GM21423 (cell line): ENCODE measurements at regions not wholly inside any gene's neighbourhood (a gene's known extent, or its start where the extent isn't known, plus 50 kb on each side); places are given as distances from the start of the nearest gene placed in this dataset.
"Not testable (repeated sequence)": the region's sequence is repeated elsewhere in the genome, so short reads cannot be mapped to it uniquely, and the experiment has no call there.

ENCODE experiments used
- ATAC-seq: cut with Tn5 transposase; IDR thresholded peaks from one replicate; pipeline ENCODE4 v1.9.1; 2021; ENCODE audit warnings: mild to moderate bottlenecking, moderate library complexity; ENCODE audit not compliant: unreplicated experiment

DNA sequence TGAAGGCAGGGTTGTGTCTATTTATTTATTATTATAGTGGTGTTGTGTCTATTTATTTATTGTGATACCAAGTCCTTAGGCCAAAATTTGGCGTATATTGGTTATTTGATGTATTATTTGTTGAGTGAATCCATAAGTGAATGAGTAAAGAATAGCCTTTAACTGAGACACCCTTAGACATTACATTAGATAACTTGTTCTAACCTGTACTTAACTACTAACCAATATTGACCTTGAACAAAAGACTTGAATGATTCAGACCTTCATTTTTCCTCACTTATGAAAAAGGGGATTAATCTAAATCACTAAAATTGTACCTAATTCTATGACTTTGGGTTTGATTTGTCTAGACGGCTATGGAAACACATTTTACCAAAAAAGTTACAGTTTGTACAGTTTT, 370.5 kb downstream of the JRKL start:
- ATAC-seq, result no peak

DNA sequence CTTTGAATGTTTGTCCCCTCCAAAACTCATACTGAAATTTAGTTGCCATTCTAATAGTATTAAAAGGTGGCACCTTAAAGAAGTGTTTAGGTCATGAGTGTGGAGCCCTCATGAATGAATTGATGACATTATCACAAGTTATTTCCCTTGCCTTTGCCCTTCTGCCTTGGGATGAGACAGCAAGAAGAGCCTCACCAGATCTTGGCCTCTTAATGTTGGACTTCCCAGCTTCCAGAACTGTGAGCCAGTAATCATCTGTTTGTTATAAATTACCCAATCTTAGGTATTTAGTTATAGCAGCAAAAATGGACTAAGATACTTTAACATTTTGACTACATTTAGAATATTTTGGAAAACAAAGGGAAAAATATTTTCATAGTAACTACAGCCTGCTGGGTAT, 371.0 kb downstream of the JRKL start:
- ATAC-seq, result no peak

DNA sequence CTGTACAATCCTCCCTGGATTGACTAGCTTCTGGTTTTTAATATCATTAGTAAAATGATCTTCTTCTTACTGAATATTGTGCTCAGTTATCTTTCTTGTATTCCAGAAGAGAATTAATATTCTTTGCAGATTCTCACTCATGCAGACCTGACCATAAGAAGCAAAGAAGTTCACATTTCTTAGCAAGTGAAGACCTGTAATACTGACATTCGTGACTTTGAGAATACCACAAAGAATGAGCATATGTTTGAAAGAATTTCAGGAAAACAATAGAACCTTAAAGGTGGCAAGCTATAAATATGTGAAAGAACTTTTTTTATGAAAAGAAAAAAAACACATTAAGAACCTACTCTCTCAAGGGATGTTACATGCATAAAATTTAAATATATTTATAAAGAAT, 371.6 kb downstream of the JRKL start:
- no peak for ATAC-seq

DNA sequence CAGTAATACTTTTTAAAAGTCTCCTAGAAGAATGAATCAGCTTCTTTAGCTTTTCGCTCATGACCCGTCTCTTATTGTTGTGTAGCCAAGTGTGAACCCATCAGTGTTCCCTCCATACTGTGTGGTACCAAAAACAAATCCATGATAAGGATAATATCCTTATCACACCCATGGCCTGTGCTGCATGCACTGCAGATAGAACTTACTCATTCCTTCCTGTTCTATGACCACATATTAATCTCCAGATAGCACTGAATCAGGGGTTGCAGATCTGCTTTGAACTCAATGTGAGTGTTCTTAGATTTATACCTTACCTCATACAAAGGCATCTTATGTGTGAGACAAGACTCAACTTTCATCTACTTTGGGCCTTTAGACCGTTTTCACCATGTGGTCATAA, 373.4 kb downstream of the JRKL start:
- no peak for ATAC-seq

DNA sequence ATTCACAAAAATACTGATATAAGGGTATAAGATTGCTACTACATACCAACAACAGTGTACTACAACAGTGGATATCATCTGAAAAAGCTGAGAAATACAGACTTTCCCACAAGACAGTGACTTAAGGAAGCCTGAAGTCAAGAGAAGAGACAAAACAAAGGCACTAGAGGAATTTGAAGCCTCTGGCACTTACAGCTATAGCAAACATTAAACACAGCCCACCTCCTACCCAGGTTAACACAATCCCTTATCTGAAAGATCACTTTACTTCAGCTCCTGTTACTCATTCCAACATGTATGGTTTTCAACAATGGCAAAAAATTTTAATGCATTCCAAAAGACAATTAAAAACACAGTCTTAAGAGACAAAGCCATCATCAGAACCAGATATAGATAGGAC, 388.5 kb downstream of the JRKL start:
- ATAC-seq, result no peak

DNA sequence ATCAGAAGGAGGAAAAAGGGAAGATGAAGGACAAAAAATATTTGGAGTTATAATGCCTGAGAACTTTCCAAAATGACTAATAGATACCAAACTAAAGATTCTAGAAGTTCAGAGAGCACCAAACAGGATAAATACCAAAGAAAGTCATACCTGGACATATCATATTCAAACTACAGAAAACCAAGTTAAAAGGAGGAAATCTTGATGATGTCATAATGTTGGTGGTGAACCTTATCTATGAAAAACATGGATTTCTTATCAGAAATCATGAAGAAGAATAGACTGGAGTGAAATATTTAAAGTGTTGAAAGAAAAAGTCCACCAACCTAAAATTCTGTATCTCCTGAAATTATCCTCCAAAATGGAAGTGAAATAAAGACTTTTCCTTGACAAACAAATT, 389.2 kb downstream of the JRKL start:
- ATAC-seq, result no peak

DNA sequence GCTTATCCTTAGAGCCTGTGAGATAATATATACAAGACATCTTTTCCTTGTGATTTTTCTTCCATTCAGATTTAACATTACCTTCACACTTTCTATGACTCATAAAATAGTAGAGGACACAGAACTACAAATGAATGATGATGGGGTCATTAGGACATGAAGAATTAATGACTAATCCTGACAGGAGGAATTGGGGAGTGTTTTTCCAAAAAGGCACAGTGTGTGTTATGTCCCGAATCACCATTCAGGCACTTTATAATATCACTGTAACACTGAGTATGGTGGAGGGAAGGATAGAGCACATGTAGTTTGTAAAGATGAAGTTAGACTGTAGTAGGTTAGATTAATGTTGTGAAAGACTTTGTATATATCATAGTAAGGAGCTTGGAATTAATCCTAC, 391.3 kb downstream of the JRKL start:
- ATAC-seq, result no peak

DNA sequence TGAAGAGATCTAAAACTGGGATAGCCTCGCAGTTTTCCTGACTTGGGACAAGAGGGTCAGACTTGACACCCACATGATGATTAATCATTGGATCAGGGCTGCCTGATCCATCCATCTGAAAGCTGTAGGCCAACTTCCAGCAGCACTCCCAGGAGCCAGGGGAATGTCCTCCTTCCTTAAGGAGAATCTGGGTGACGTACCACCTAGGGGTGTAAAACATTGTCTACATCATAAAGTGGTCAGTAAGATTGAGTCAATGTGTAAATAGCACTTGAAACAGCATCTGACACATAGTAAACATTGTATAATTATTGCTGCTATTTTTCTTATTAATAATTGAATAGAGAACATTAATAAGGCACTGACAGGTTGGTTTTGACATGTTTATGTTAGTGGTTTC, 392.8 kb downstream of the JRKL start:
- no peak for ATAC-seq

DNA sequence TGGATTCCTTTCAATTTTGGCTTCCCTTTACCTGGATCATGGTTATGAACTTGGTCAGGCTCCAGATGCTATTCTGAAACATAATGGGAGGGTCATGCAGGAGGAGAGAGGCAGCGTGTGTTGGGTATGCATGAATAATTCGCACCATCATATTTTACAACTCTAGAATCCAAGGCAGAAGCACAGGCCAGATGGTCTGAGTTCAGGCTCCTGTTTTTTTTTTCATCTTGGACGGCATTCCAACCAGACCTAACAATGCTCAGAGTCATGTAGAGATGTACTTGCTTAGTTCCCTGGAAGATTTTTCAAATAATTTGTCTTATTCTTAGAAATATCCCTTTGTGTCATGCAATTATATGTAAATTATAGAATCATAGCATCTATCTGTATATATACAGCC, 393.5 kb downstream of the JRKL start:
- no peak for ATAC-seq

DNA sequence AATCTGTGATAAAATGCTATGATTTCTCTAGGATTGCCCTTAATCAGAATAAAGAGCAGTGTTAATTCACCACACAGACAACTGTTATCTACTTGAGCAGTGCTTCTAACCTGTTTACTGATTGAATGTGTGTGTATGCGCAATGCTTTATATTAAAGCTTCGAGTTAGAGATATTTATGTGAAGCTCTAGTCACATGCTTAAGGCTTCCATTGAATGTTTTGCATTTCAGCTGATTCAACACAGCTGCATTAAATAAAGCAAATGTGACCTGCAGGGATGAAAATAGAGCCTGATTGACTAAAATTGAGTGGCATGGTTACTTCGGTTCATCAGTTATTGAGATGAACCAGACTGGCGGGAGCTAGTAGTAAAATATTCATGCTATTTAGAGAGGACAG, 395.3 kb downstream of the JRKL start:
- ATAC-seq, result no peak

DNA sequence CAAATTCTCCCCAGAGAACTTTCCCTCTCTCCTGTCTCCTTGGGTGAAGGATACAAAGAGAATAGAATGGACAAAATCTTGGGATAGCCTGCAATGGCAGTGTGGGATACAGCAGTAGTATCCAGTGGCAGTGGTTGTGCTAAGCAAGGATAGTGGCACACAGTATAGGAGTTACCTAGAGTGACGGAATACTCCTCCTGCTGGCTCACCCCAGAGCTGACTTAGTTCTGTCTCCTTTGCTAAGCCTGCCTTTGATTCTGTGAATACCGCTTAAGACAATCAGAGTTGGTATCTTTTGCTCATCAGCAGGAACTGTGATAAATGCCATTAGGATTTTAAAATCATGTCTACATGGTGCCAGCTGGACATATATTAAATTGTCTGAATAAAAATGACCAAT, 404.3 kb downstream of the JRKL start:
- ATAC-seq, result no peak

DNA sequence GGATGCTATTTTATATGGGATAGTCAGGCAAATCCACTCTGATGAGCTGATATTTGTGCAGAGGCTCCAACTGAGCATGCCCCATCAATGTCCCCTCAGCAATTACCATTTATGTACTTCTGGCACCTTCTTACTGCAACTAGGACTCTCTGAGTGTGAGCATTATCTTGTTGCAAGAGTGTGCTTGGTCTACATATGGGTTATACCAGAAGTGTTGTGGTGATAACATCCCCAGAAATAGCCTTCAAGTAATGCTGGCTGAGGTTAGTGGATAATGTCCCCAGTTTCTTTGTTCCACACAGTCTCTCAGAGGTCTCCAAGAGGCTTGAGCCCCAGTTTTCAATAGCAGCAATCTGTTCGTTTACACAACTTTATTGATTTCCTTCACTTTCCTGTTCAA, 408.6 kb downstream of the JRKL start:
- ATAC-seq, result no peak

DNA sequence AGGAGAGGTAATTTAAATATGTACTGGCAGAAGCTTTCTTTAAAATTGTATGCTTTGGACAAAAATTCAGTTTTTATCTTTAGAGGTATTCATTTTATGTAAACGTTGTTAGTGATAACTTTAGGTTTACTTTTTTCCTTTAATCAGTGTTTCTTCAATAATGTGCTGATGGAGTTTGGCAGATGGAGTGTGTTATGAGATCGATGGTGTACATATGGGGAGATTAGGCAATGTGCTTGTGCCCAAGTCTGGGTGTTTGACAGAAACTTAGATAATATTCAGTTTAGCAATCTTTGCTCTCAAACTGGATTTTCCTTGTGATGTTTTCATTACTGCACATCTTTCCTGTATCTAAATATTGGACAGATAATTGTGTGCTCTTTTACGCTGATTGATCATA, 425.4 kb downstream of the JRKL start:
- ATAC-seq, result no peak

DNA sequence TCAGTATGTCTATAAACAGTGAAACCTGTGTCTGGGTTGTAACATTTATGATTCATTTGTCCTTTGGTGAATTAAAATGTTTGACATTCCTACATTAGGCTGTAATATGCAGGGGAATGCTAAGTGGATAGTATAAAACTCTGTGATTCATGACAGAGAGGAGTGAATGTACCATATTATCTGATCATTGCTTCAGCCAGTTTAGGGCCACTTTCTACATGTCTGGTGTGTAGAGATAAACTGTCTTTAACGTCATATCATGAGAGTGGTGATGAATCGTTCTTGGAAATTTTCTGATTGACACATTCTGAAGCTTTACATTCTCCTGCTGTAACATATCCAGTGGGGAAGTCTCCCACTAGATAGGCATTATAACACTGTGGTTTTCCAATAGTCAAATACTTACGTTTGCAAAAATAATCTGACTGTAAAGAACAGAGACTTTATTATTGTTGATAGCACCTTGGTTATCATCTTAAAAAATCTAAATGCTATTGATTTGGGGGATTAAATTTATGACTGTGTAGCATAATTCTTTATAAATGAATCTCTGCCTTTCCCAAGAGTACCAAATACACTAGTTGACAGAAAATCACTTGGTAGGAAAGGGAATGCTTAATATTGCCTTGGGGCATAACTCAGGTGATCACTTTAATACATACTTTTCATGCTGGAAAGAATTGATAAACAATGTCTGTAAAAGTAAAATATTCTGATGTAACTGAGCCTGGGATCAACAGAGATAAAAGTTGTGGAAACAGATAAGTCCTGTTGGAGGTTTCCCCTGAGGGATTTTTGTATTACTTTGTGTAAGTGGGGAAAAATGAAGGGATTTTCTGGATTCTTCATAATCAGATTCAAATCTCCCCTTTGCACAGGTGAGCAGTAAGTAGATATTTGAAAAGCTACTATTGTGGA, 427.9 kb downstream of the JRKL start:
- no peak for ATAC-seq

DNA sequence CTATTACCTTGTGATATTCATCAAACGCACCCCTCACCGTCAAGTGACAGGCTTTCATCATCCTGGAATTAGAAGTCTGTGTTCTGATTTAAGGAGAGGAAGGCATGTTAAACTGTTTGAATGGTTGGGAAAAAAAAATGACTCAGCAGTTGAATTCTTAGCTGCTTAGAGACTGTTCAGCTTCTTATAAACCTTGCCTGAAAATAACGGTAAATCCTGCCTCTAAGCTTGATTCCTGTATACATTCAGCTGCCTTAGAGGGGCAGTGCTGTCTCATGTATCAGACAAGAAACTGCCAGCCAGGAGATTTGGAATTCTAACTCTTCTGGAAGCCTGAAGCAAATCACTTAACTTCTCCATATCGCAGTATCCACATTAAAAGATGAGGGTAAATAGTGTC, 437.4 kb downstream of the JRKL start:
- no peak for ATAC-seq

DNA sequence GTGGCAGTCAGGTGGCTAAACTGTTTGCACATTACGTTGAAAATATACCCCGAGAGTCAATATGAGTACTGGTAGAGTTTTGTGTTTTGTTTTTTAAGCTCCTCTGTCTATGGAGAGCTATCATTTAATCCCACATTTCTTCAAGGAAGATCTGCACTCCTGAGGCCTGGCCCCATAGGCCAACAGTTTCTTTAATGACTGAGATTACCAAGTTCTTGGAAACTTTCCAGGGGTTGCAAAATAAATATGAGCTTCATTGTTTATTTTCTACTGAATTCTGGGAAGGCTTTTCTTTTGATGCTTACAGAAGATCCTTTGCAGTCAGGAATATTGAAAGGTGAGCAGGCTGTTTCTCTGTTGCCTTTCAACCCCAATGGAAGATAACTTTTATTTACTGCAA, 452.0 kb downstream of the JRKL start:
- ATAC-seq, result no peak

DNA sequence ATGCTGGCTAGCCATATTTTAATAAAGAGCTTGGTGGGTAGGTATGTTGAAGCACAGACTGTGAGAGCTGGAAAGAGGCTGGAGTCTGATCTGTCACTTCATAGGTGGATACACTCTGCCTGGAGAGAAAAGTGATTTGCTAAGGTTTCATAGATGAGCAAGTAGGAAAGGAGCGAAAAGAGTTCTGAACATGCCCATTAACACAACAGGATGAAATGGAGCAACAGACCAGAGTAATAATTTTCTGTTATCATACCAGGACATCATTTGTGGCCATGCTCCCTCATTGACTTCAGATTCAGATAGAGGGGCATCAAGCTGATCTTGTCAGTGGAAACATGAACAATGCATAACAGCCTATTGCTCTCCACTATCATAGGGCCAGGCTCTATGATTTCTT, 452.9 kb downstream of the JRKL start:
- no peak for ATAC-seq

DNA sequence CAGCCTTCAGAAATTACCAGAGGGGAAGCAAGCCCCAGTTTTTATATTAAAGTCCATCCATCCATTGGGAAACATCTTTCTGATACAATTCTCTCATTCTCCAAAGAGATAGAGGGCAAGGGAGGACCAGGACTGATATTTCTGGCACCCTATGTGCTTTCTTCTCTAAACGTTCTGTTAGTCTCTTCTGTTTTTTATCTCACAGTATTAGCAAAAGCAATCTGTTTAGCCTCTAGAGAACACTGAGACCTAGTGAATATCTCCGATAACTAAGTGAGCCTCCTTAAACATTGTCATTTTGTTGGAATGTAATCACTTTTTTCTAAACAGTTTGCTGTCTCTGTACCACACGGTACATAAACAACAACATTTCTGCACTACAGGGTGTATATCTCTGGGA, 464.6 kb downstream of the JRKL start:
- ATAC-seq, result no peak

DNA sequence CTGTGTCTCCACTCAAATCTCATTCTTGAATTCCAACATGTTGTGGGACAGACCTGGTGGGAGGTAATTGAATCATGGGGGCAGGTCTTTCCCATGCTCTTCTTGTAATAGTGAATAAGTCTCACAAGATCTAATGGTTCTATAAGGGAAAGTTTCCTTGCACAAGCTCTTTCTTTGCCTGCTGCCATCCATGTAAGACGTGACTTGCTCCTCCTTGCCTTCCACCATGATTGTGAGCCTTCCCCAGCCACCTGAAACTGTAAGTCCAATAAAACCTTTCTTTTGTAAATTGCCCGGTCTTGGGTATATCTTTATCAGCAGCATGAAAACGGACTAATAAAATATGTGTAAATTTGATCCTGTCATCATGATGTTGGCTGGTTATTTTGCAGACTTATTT, 471.9 kb downstream of the JRKL start:
- ATAC-seq, result not testable (repeated sequence)

DNA sequence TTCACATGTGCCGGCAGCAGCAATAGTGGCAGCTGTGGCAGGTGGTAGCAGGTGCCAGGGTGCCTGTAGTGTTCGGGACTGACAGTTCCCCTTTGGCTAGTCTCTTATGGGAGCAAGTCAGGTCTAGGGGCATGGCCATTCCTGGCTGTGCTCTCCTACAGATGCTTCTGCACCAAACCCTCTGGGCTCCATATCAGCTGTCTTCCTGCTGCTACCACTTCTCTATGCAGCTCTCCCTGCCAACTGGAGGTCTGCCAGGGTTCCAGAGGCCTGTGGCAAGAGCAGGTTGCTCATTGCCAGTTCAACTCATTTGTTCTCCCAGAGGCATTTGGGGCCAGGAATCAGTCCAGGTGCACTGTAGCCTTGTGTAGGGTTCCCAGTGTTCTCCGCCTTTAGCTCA, 473.7 kb downstream of the JRKL start:
- ATAC-seq, result no peak

DNA sequence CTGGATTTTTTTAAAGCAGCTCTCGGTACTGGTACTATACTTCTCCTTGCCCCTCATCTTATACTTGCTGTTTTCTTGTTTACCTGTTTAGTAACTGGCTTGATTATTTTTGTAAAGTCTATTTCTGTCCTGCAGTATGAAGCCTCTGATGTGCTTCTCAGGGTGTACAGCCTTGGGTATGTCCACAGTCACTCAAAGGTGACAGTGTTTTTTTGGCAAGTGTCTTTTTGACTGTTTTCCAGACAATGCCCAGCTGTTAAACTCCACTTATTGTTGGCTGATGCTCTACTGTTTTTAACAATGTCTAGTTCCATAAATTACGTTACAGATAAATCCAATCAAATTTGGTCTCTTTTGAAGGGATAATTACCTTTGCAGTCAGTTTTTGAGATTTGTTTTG, 475.2 kb downstream of the JRKL start:
- ATAC-seq, result no peak

DNA sequence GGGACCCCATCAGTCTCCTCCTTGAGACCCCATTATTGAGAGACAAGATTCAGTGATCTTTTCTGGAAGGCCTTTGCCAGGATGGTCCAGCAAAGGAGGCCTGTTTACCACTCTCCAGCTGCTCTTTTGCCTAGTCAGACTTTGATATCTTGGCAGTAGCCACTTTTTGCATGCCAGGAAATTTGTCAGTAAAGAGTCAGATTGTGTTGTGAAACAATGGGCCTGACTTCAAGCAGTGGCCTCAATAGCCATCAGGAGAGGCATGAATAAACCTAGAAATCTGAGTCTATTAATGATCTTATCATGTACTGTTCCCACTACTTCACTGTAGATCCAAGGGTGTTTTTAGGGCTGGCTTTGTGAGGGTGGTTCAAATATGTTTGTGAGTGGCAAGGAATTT, 479.4 kb downstream of the JRKL start:
- no peak for ATAC-seq

DNA sequence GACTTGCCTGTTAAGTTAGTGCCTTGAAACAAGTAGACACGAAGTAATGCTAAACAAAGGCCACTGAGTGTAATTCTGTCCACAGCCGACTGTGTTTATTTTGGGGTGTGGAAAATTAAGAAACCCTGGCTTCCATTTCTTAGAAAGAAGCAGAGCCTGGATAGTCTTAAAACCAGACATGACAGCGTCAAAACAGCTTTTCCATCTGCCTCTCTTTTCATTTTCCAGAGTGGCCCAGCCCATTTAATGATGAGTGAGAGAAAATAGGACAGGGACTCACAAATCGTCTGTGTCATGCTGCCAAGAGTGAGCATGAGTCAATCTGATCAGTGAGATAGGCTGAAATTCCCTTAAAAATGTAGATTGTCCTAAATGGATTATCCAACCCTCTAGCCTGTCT, 485.9 kb downstream of the JRKL start:
- ATAC-seq, result no peak
